HEK293 (cell line): ENCODE measurements at regions not wholly inside any gene's neighbourhood (a gene's known extent, or its start where the extent isn't known, plus 50 kb on each side); places are given as distances from the start of the nearest gene placed in this dataset.

ENCODE experiments used
- CTCF ChIA-PET: fragments of 350-600 bp; formaldehyde crosslinking; extraction: SDS; loops from one replicate; lab custom pipeline; 2021; ENCODE audit warnings: antibody characterized with exemption; lab: Yijun Ruan, JAX
- POLR2A ChIA-PET: fragments of 300-600 bp; formaldehyde crosslinking; extraction: SDS; loops from one replicate; lab custom pipeline; 2020; ENCODE audit warnings: antibody characterized with exemption, inconsistent platforms; lab: Yijun Ruan, JAX
- H3K27ac ChIP-seq: fragments of 200-500 bp; sonication (Bioruptor generic); 2 replicates; pipeline ENCODE4 v1.5.1; 2014; ENCODE audit warnings: low read depth, low read length, control low read depth, inconsistent platforms; ENCODE audit errors: extremely low read depth
- H3K36me3 ChIP-seq, 2 experiments: fragments of 200-500 bp in 1 of 2; sonication (Bioruptor generic) in 1 of 2; 1 replicate in 1 of 2; 2 replicates in 1 of 2; pipeline ENCODE4 v1.5.1; 2014 to 2017; ENCODE audit warnings: inconsistent platforms in 2 of 2, low read length in 2 of 2; ENCODE audit not compliant: control insufficient read depth in 2 of 2, insufficient read depth in 1 of 2
- H3K4me1 ChIP-seq: fragments of 200-500 bp; sonication (Bioruptor generic); 2 replicates; pipeline ENCODE4 v1.5.1; 2014; ENCODE audit warnings: mild to moderate bottlenecking, low read length, inconsistent platforms; ENCODE audit not compliant: control insufficient read depth, insufficient read depth
- H3K4me3 ChIP-seq: 2 replicates; pipeline ENCODE4 v1.5.1; 2011; ENCODE audit warnings: low read depth, mild to moderate bottlenecking, control low read depth, low read length, moderate library complexity
- H3K9me3 ChIP-seq: fragments of 200-500 bp; sonication (Bioruptor generic); 2 replicates; pipeline ENCODE4 v1.5.1; 2014; ENCODE audit warnings: low read depth, low read length, inconsistent platforms; ENCODE audit not compliant: control insufficient read depth, insufficient read depth
- KLF1 ChIP-seq: fragments of 450-650 bp; formaldehyde crosslinking; IDR thresholded peaks from 2 replicates; pipeline ENCODE4 v1.5.1; 2016; ENCODE audit warnings: missing biosample characterization, missing genetic modification characterization
- KLF16 ChIP-seq: fragments of 450-650 bp; formaldehyde crosslinking; IDR thresholded peaks from 2 replicates; pipeline ENCODE4 v1.5.1; 2017; ENCODE audit warnings: missing biosample characterization, missing genetic modification characterization
- MEIS1 ChIP-seq: sonication (generic); formaldehyde crosslinking; IDR thresholded peaks from 2 replicates; pipeline ENCODE4 v1.8.1; 2022; ENCODE audit warnings: missing genetic modification reagents, mild to moderate bottlenecking, borderline replicate concordance
- OSR2 ChIP-seq: fragments of 450-650 bp; formaldehyde crosslinking; IDR thresholded peaks from 2 replicates; pipeline ENCODE4 v1.5.1; 2016; ENCODE audit warnings: missing biosample characterization, missing genetic modification characterization
- PRDM6 ChIP-seq: fragments of 450-650 bp; formaldehyde crosslinking; IDR thresholded peaks from 2 replicates; pipeline ENCODE4 v1.5.1; 2017; ENCODE audit warnings: missing biosample characterization, missing genetic modification characterization
- SALL2 ChIP-seq: fragments of 450-650 bp; formaldehyde crosslinking; IDR thresholded peaks from 2 replicates; pipeline ENCODE4 v1.5.0; 2017; ENCODE audit warnings: missing biosample characterization, mild to moderate bottlenecking, missing genetic modification characterization, borderline replicate concordance
- WT1 ChIP-seq: fragments of 450-650 bp; formaldehyde crosslinking; IDR thresholded peaks from 2 replicates; pipeline ENCODE4 v1.5.1; 2016; ENCODE audit warnings: missing biosample characterization, missing genetic modification characterization
- ZBTB1 ChIP-seq: fragments of 450-650 bp; formaldehyde crosslinking; IDR thresholded peaks from 2 replicates; pipeline ENCODE4 v1.5.1; 2016; ENCODE audit warnings: missing biosample characterization, missing genetic modification characterization
- ZBTB17 ChIP-seq: fragments of 450-650 bp; formaldehyde crosslinking; IDR thresholded peaks from 2 replicates; pipeline ENCODE4 v1.5.1; 2016; ENCODE audit warnings: missing biosample characterization, missing genetic modification characterization
- ZBTB44 ChIP-seq: fragments of 450-650 bp; IDR thresholded peaks from 2 replicates; pipeline ENCODE4 v1.5.1; 2018; ENCODE audit warnings: missing biosample characterization, mild to moderate bottlenecking, missing genetic modification characterization
- ZNF10 ChIP-seq: fragments of 450-650 bp; formaldehyde crosslinking; IDR thresholded peaks from 2 replicates; pipeline ENCODE4 v1.5.1; 2017; ENCODE audit warnings: missing biosample characterization, missing genetic modification characterization
- ZNF121 ChIP-seq: fragments of 450-650 bp; formaldehyde crosslinking; IDR thresholded peaks from 2 replicates; pipeline ENCODE4 v1.5.1; 2016; ENCODE audit warnings: missing biosample characterization, missing genetic modification characterization
- ZNF157 ChIP-seq: fragments of 450-650 bp; formaldehyde crosslinking; IDR thresholded peaks from 2 replicates; pipeline ENCODE4 v1.5.1; 2016; ENCODE audit warnings: missing biosample characterization, missing genetic modification characterization
- ZNF211 ChIP-seq: fragments of 450-650 bp; formaldehyde crosslinking; IDR thresholded peaks from 2 replicates; pipeline ENCODE4 v1.5.1; 2016; ENCODE audit warnings: low read depth, missing biosample characterization, missing genetic modification characterization
- ZNF223 ChIP-seq: fragments of 450-650 bp; formaldehyde crosslinking; IDR thresholded peaks from 2 replicates; pipeline ENCODE4 v1.5.1; 2016; ENCODE audit warnings: missing biosample characterization, missing genetic modification characterization
- ZNF266 ChIP-seq: fragments of 450-650 bp; formaldehyde crosslinking; IDR thresholded peaks from 2 replicates; pipeline ENCODE4 v1.5.1; 2016; ENCODE audit warnings: missing biosample characterization, missing genetic modification characterization, low read depth
- ZNF292 ChIP-seq: fragments of 450-650 bp; formaldehyde crosslinking; IDR thresholded peaks from 2 replicates; pipeline ENCODE4 v1.5.1; 2016; ENCODE audit warnings: low read depth, missing biosample characterization, missing genetic modification characterization, borderline replicate concordance
- ZNF311 ChIP-seq: fragments of 450-650 bp; formaldehyde crosslinking; IDR thresholded peaks from 2 replicates; pipeline ENCODE4 v1.5.1; 2017; ENCODE audit warnings: missing biosample characterization, missing genetic modification characterization, borderline replicate concordance
- ZNF426 ChIP-seq: fragments of 450-650 bp; formaldehyde crosslinking; IDR thresholded peaks from 2 replicates; pipeline ENCODE4 v1.5.1; 2017; ENCODE audit warnings: missing biosample characterization, missing genetic modification characterization, mild to moderate bottlenecking, inconsistent platforms, moderate library complexity
- ZNF521 ChIP-seq: fragments of 450-650 bp; formaldehyde crosslinking; IDR thresholded peaks from 2 replicates; pipeline ENCODE4 v1.5.1; 2017; ENCODE audit warnings: missing biosample characterization, mild to moderate bottlenecking, missing genetic modification characterization
- ZNF544 ChIP-seq: fragments of 450-650 bp; formaldehyde crosslinking; IDR thresholded peaks from 2 replicates; pipeline ENCODE4 v1.5.0; 2017; ENCODE audit warnings: missing biosample characterization, missing genetic modification characterization
- ZNF560 ChIP-seq: fragments of 450-650 bp; formaldehyde crosslinking; IDR thresholded peaks from 2 replicates; pipeline ENCODE4 v1.5.1; 2017; ENCODE audit warnings: missing biosample characterization, missing genetic modification characterization, borderline replicate concordance
- ZNF626 ChIP-seq: fragments of 450-650 bp; sonication (Bioruptor Pico); formaldehyde crosslinking; IDR thresholded peaks from 2 replicates; pipeline ENCODE4 v1.5.1; 2018; ENCODE audit warnings: missing biosample characterization, missing genetic modification characterization, inconsistent platforms
- ZNF785 ChIP-seq: fragments of 450-650 bp; formaldehyde crosslinking; IDR thresholded peaks from 2 replicates; pipeline ENCODE4 v1.5.1; 2016; ENCODE audit warnings: missing biosample characterization, missing genetic modification characterization
- TF ChIP-seq, protein P1 (sequence below): fragments of 450-650 bp; formaldehyde crosslinking; IDR thresholded peaks from 2 replicates; pipeline ENCODE4 v1.5.1; 2017; ENCODE audit warnings: missing biosample characterization, missing genetic modification characterization
- TF ChIP-seq, protein P2 (sequence below): fragments of 450-650 bp; formaldehyde crosslinking; IDR thresholded peaks from 2 replicates; pipeline ENCODE4 v1.5.1; 2016; ENCODE audit warnings: missing biosample characterization, missing genetic modification characterization

DNA sequence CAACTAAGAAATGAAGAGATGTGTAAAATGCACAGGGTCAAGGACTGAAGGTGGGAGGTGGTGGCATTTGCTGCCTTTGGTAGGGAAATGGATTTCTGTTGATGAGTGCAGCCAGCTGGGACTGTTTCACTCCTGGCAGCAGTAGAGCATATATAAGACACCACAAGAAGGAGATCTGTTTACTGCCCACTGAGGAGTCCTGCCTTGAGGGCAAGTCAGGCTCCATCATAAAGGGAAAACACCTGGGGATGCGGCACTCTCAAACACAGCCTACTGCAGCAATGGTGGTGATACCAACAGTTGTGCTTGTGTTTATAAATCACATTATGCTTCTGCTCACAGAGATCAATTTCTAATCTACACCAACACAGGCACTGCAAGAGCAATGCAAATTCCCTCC lies 222.1 kb downstream of the TACR3 start:
- Histone ChIP-seq H3K27ac (no peak overlapping the region), H3K9me3 (no peaks in the 10 kb centered on the region), H3K36me3 (no peaks in the 10 kb centered on the region)
- POLR2A ChIA-PET: no interaction called here
- TF ChIP-seq ZNF560 (no peak), ZBTB44 (tag by site-specific recombination) (no peak), ZNF211 (tag by site-specific recombination) (no peak), WT1 (no peak), SALL2 (tag by site-specific recombination) (no peak), PRDM6 (tag by site-specific recombination) (no peak), OSR2 (tag by site-specific recombination) (no peak), ZNF544 (tag by site-specific recombination) (no peak), ZNF266 (tag by site-specific recombination) (no peak), ZNF521 (tag by site-specific recombination) (no peak), ZBTB17 (tag by site-specific recombination) (no peak), ZNF121 (tag by site-specific recombination) (no peak), ZNF292 (tag by site-specific recombination) (no peak), ZNF311 (tag by site-specific recombination) (no peak), ZNF223 (tag by site-specific recombination) (no peak), MEIS1 (CRISPR knock-in tag) (no peak)
- TF ChIP-seq, protein P1, sequence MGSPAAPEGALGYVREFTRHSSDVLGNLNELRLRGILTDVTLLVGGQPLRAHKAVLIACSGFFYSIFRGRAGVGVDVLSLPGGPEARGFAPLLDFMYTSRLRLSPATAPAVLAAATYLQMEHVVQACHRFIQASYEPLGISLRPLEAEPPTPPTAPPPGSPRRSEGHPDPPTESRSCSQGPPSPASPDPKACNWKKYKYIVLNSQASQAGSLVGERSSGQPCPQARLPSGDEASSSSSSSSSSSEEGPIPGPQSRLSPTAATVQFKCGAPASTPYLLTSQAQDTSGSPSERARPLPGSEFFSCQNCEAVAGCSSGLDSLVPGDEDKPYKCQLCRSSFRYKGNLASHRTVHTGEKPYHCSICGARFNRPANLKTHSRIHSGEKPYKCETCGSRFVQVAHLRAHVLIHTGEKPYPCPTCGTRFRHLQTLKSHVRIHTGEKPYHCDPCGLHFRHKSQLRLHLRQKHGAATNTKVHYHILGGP: no peak
- TF ChIP-seq, all 188 proteins: peak for 0
- H3K4me1 ChIP-seq: no peaks in the 10 kb centered on the region
- CTCF ChIA-PET: no interaction called here
- H3K4me3 ChIP-seq: no peak overlapping the region

DNA sequence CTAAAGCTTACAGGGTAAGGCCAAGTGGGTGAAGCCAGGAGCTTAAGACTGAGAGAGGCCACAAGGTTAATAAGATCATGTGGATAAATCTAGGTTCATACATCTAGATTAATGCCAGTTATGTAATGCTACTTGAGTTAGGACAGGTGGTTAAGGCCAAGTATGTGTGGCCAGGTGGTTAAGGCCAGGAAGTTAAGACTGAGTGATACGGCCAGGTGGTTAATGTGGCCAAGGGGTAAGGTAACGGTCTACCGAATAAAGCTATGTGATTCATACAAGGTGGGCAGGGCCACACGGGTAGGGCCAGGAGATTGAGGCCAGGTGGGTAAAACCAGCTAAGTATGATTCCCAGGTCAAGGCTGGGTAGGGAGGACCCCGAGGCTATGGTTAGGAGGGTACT lies 223.0 kb downstream of the TACR3 start:
- ChIA-PET CTCF (no interaction called here), POLR2A (no interaction called here)
- TF ChIP-seq ZNF10: no peak
- no peak for TF ChIP-seq ZBTB1 (tag by site-specific recombination)
- TF ChIP-seq ZNF785: no peak
- TF ChIP-seq, protein P2, sequence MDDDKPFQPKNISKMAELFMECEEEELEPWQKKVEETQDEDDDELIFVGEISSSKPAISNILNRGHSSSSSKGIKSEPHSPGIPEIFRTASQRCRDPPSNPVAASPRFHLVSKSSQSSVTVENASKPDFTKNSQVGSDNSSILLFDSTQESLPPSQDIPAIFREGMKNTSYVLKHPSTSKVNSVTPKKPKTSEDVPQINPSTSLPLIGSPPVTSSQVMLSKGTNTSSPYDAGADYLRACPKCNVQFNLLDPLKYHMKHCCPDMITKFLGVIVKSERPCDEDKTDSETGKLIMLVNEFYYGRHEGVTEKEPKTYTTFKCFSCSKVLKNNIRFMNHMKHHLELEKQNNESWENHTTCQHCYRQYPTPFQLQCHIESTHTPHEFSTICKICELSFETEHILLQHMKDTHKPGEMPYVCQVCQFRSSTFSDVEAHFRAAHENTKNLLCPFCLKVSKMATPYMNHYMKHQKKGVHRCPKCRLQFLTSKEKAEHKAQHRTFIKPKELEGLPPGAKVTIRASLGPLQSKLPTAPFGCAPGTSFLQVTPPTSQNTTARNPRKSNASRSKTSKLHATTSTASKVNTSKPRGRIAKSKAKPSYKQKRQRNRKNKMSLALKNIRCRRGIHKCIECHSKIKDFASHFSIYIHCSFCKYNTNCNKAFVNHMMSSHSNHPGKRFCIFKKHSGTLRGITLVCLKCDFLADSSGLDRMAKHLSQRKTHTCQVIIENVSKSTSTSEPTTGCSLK (tag by site-specific recombination): no peak
- no peak for TF ChIP-seq ZNF157 (tag by site-specific recombination)
- TF ChIP-seq ZNF626 (tag by site-specific recombination): no peak
- TF ChIP-seq KLF16: no peak
- TF ChIP-seq ZNF426: no peak
- no peak for TF ChIP-seq KLF1 (tag by site-specific recombination)
- no peak overlapping the region for H3K27ac ChIP-seq
- no peak overlapping the region for H3K4me3 ChIP-seq
- H3K4me1 ChIP-seq: no peaks in the 10 kb centered on the region
- no peaks in the 10 kb centered on the region for H3K36me3 ChIP-seq
- no peaks in the 10 kb centered on the region for H3K9me3 ChIP-seq
